Brain microvascular endothelial cell (primary cell): ENCODE measurements at regions not wholly inside any gene's neighbourhood (a gene's known extent, or its start where the extent isn't known, plus 50 kb on each side); places are given as distances from the start of the nearest gene placed in this dataset.

Experiments
- DNase-seq: peaks from one replicate; pipeline ENCODE4 v3.0.0-alpha.2; 2020
- H3K27ac ChIP-seq: fragments of 250-450 bp; sonication (Bioruptor Pico); 2 replicates; pipeline ENCODE4 v1.5.1; 2020; ENCODE audit warnings: mild to moderate bottlenecking, moderate library complexity
- H3K27me3 ChIP-seq: fragments of 250-450 bp; sonication (Bioruptor Pico); replicated peaks from 2 replicates; pipeline ENCODE4 v1.5.1; 2020; ENCODE audit warnings: mild to moderate bottlenecking
- H3K36me3 ChIP-seq: fragments of 250-450 bp; sonication (Bioruptor Pico); replicated peaks from 2 replicates; pipeline ENCODE4 v1.5.1; 2020; ENCODE audit warnings: mild to moderate bottlenecking
- H3K4me3 ChIP-seq: 2 replicates; pipeline ENCODE4 v1.5.1; 2011; ENCODE audit warnings: low read depth, mild to moderate bottlenecking, control low read depth, low read length, moderate library complexity
- CTCF ChIP-seq: IDR thresholded peaks from 2 replicates; pipeline ENCODE4 v1.5.1; 2011; ENCODE audit warnings: low read depth, mild to moderate bottlenecking, moderate library complexity, low read length, control low read depth, inconsistent platforms; ENCODE audit errors: missing control alignments
- in situ Hi-C: cut with HindIII; loops from 2 replicates; pipeline ENCODE4 v1.10.0; 2017; ENCODE audit warnings: low sequenced_read_pairs, low pct_ligation_motif_present

- TF ChIP-seq CTCF = no peak
Observed at GRCh38 chr2:121955872-121956271, 200.4 kb downstream of the TSN start.

GRCh38 chr2:121960251-121960650 is 204.8 kb downstream of the TSN start:
- no peak for TF ChIP-seq CTCF
- Histone ChIP-seq H3K27me3 (no peaks in the 10 kb centered on the region), H3K36me3 (no peaks in the 10 kb centered on the region), H3K27ac (no peak overlapping the region), H3K4me3 (no peak overlapping the region)
- in situ Hi-C loops = no loop called here
- DNase-seq = no peak

More at GRCh38 chr2:121955872-121956271, 200.4 kb downstream of the TSN start:
- H3K27ac ChIP-seq = no peak overlapping the region
- in situ Hi-C loops = no loop called here
- H3K36me3 ChIP-seq = no peaks in the 10 kb centered on the region
- DNase-seq = no peak
- H3K27me3 ChIP-seq = no peaks in the 10 kb centered on the region
- no peak overlapping the region for H3K4me3 ChIP-seq

- DNase-seq = no peak
- TF ChIP-seq CTCF = no peak
- Histone ChIP-seq H3K36me3 (no peaks in the 10 kb centered on the region), H3K4me3 (no peak overlapping the region), H3K27ac (no peak overlapping the region), H3K27me3 (no peaks in the 10 kb centered on the region)
- in situ Hi-C loops = no loop called here
Observed at GRCh38 chr2:121961761-121962160, 206.3 kb downstream of the TSN start.

- DNase-seq = no peak
- Histone ChIP-seq H3K27me3 (no peaks in the 10 kb centered on the region), H3K36me3 (no peaks in the 10 kb centered on the region), H3K4me3 (no peak overlapping the region), H3K27ac (no peak overlapping the region)
- in situ Hi-C loops = no loop called here
- no peak for TF ChIP-seq CTCF
Observed at GRCh38 chr2:121965661-121966060, 210.2 kb downstream of the TSN start.

- Histone ChIP-seq H3K27ac (no peak overlapping the region), H3K4me3 (no peak overlapping the region), H3K27me3 (no peaks in the 10 kb centered on the region), H3K36me3 (no peaks in the 10 kb centered on the region)
- in situ Hi-C loops = no loop called here
- no peak for DNase-seq
- no peak for TF ChIP-seq CTCF
Observed at GRCh38 chr2:121966663-121967062, 211.2 kb downstream of the TSN start.

GRCh38 chr2:121969166-121969565 is 213.7 kb downstream of the TSN start:
- DNase-seq = no peak
- Histone ChIP-seq H3K36me3 (no peaks in the 10 kb centered on the region), H3K27ac (no peak overlapping the region), H3K4me3 (no peak overlapping the region), H3K27me3 (no peaks in the 10 kb centered on the region)
- in situ Hi-C loops = no loop called here
- no peak for TF ChIP-seq CTCF
